K562 (cell line): ENCODE measurements at regions not wholly inside any gene's neighbourhood (a gene's known extent, or its start where the extent isn't known, plus 50 kb on each side); places are given as distances from the start of the nearest gene placed in this dataset.

Source experiments
- ATAC-seq: fragments of 200-7000 bp; cut with Tn5 transposase; 3 replicates; pipeline ENCODE4 v1.9.1; 2020; ENCODE audit warnings: moderate library complexity
- BruUV-seq: library from RNA; stranded (reverse); fragments of 400-500 nt; replicated peaks from 2 replicates; lab custom pipeline; 2021; lab: Mats Ljungman, UMichigan
- CTCF ChIA-PET: fragments of 300-600 bp; formaldehyde crosslinking; extraction: SDS; loops from one replicate; lab custom pipeline; 2021; ENCODE audit warnings: low intra/inter-chr PET ratio; lab: Yijun Ruan, JAX
- POLR2A ChIA-PET: fragments of 300-600, 350-650 bp; sonication (Branson Sonifier 250); formaldehyde crosslinking; extraction: SDS; loops from one replicate; lab custom pipeline; 2021; ENCODE audit warnings: antibody characterized with exemption, inconsistent platforms; lab: Yijun Ruan, JAX
- DNase-seq, 4 experiments: peaks; one replicate each; pipeline versions ENCODE4 v3.0.0 to v3.0.0-alpha.2; 2011 to 2018; ENCODE audit warnings: low spot score in 3 of 4, mixed read lengths in 3 of 4; ENCODE audit errors: extremely low read depth in 1 of 4
- FAIRE-seq: peaks from 2 replicates; lab custom pipeline; 2011; peaks lifted over from hg19 to GRCh38; lab: Jason Lieb, UNC
- H2AFZ ChIP-seq: 2 replicates; pipeline ENCODE4 v1.6.0; 2011; ENCODE audit warnings: low read depth, low read length, control low read depth, inconsistent platforms
- H3K27ac ChIP-seq: fragments of 200-600 bp; 3 replicates; pipeline ENCODE4 v1.8.0; 2011; ENCODE audit warnings: low read depth, mild to moderate bottlenecking, control low read depth, inconsistent platforms, low read length, moderate library complexity, mixed read lengths; ENCODE audit errors: extremely low read depth
- H3K27me3 ChIP-seq, 2 experiments: fragments of 300-600 bp in 1 of 2; 2 replicates in 1 of 2; 3 replicates in 1 of 2; pipeline versions ENCODE4 v1.6.0 to v1.8.0; 2011; ENCODE audit warnings: inconsistent platforms in 2 of 2, low read length in 2 of 2, mild to moderate bottlenecking in 1 of 2, mixed read lengths in 1 of 2, moderate library complexity in 1 of 2; ENCODE audit not compliant: control insufficient read depth in 2 of 2, insufficient read depth in 2 of 2
- H3K36me3 ChIP-seq: fragments of 300-600 bp; 3 replicates; pipeline ENCODE4 v1.8.0; 2011; ENCODE audit warnings: mild to moderate bottlenecking, low read length, inconsistent platforms; ENCODE audit not compliant: control insufficient read depth, insufficient read depth
- H3K4me1 ChIP-seq, 2 experiments: fragments of 200-600 bp in 1 of 2; replicated peaks in 1 of 2; 2 replicates in 1 of 2; 3 replicates in 1 of 2; pipeline versions ENCODE4 v1.5.1 to v1.8.0; 2011; ENCODE audit warnings: inconsistent platforms in 2 of 2, low read length in 2 of 2, mild to moderate bottlenecking in 1 of 2, mixed read lengths in 1 of 2, moderate library complexity in 1 of 2; ENCODE audit not compliant: control insufficient read depth in 2 of 2, insufficient read depth in 2 of 2
- H3K4me2 ChIP-seq: 2 replicates; pipeline ENCODE4 v1.6.1; 2011; ENCODE audit warnings: low read length, control low read depth, inconsistent platforms, mixed read lengths; ENCODE audit not compliant: insufficient read depth
- H3K4me3 ChIP-seq: fragments of 200-600 bp; sonication (generic), shearing (Covaris generic); 2 replicates; pipeline ENCODE4 v1.5.1; 2016; ENCODE audit warnings: control low read depth, inconsistent platforms
- H3K79me2 ChIP-seq: fragments of 200-600 bp; 3 replicates; pipeline ENCODE4 v1.8.0; 2011; ENCODE audit warnings: low read length, inconsistent platforms; ENCODE audit not compliant: control insufficient read depth, insufficient read depth
- H3K9ac ChIP-seq, 2 experiments: 2 replicates each; pipeline versions ENCODE4 v1.6.0 to v1.6.1; 2011; ENCODE audit warnings: low read depth in 2 of 2, low read length in 2 of 2, control low read depth in 1 of 2, inconsistent platforms in 1 of 2, mild to moderate bottlenecking in 1 of 2, mixed read lengths in 1 of 2; ENCODE audit not compliant: insufficient read depth in 1 of 2
- H3K9me1 ChIP-seq: one replicate; pipeline ENCODE4 v1.6.0; 2011; ENCODE audit warnings: inconsistent platforms, mild to moderate bottlenecking, low read length, moderate library complexity; ENCODE audit not compliant: control insufficient read depth, insufficient read depth
- H3K9me3 ChIP-seq: replicated peaks from 2 replicates; pipeline ENCODE4 v1.5.1; 2011; ENCODE audit warnings: low read depth, low read length, inconsistent platforms; ENCODE audit not compliant: control insufficient read depth, insufficient read depth
- H4K20me1 ChIP-seq: replicated peaks from 2 replicates; pipeline ENCODE4 v1.6.1; 2011; ENCODE audit warnings: low read length, inconsistent platforms, mixed read lengths; ENCODE audit not compliant: control insufficient read depth, insufficient read depth
- ASH1L ChIP-seq: fragments of 450-650 bp; IDR thresholded peaks from 2 replicates; pipeline ENCODE4 v1.6.1; 2018; ENCODE audit warnings: borderline replicate concordance, mild to moderate bottlenecking, low read depth; ENCODE audit not compliant: partially characterized antibody
- BHLHE40 ChIP-seq: IDR thresholded peaks from 2 replicates; pipeline ENCODE4 v1.6.1; 2011; ENCODE audit warnings: low read length, improper control_type of control experiment
- CHD2 ChIP-seq: IDR thresholded peaks from 2 replicates; pipeline ENCODE4 v1.6.1; 2011; ENCODE audit warnings: low read depth, low read length
- CTCFL ChIP-seq: IDR thresholded peaks from 2 replicates; pipeline ENCODE4 v1.6.1; 2011; ENCODE audit warnings: borderline replicate concordance, low read depth, mild to moderate bottlenecking, moderate library complexity, low read length; ENCODE audit not compliant: insufficient read depth, poor library complexity, severe bottlenecking
- ETS2 ChIP-seq: IDR thresholded peaks from 2 replicates; pipeline ENCODE4 v1.6.1; 2016; ENCODE audit warnings: borderline replicate concordance, missing genetic modification characterization, mild to moderate bottlenecking, moderate library complexity, missing compliant biosample characterization; ENCODE audit not compliant: poor library complexity, severe bottlenecking
- ILF3 ChIP-seq: fragments of 450-650 bp; IDR thresholded peaks from 2 replicates; pipeline ENCODE4 v1.6.1; 2018; ENCODE audit warnings: antibody characterized with exemption, mild to moderate bottlenecking, moderate library complexity, borderline replicate concordance
- NFE2 ChIP-seq: IDR thresholded peaks from 2 replicates; pipeline ENCODE4 v1.6.1; 2014; ENCODE audit warnings: antibody characterized with exemption, low read depth
- RBFOX2 ChIP-seq: fragments of 200-400 bp; formaldehyde crosslinking; IDR thresholded peaks from 2 replicates; pipeline ENCODE4 v1.6.1; 2017; ENCODE audit warnings: low read depth, mild to moderate bottlenecking, low read length, moderate library complexity
- SIN3A ChIP-seq, 2 experiments: fragments of 150-350 bp in 1 of 2; IDR thresholded peaks; 2 replicates each; pipeline ENCODE4 v1.6.1; 2011 to 2016; ENCODE audit warnings: borderline replicate concordance in 2 of 2, low read depth in 2 of 2, low read length in 2 of 2, mild to moderate bottlenecking in 2 of 2, moderate library complexity in 2 of 2; ENCODE audit not compliant: control insufficient read depth in 1 of 2
- SUPT5H ChIP-seq: fragments of 450-650 bp; IDR thresholded peaks from 2 replicates; pipeline ENCODE4 v1.6.1; 2016
- ZBTB1 ChIP-seq: sonication (generic); formaldehyde crosslinking; IDR thresholded peaks from 2 replicates; pipeline ENCODE4 v1.8.1; 2023; ENCODE audit warnings: missing genetic modification reagents, low read depth, mild to moderate bottlenecking, borderline replicate concordance
- ZNF174 ChIP-seq: fragments of 250-450 bp; sonication (Bioruptor Pico); IDR thresholded peaks from 2 replicates; pipeline ENCODE4 v1.4.0; 2020; ENCODE audit warnings: mild to moderate bottlenecking
- WGBS: fragments of 100-300 bp; shearing (Covaris generic); methylation state at CpG from one replicate; pipeline ENCODE4 v1.1.6; 2016; ENCODE audit warnings: low coverage, mixed read lengths; ENCODE audit not compliant: insufficient coverage; ENCODE audit errors: missing lambda C conversion rate; 5-methylcytosine and 5-hydroxymethylcytosine counted together
- in situ Hi-C: fragments of 300-500 bp; cut with MboI; formaldehyde crosslinking; loops from 4 replicates; pipeline ENCODE4 v1.15.0; 2018; ENCODE audit warnings: inconsistent platforms, mixed read lengths
- intact Hi-C: fragments of 100-400 bp; cut with micrococcal nuclease; formaldehyde crosslinking; loops from 2 replicates; pipeline ENCODE4 v1.14.2; 2022
- TF ChIP-seq, protein P1 (sequence below): sonication (generic); formaldehyde crosslinking; IDR thresholded peaks from 2 replicates; pipeline ENCODE4 v1.8.0; 2023; ENCODE audit warnings: mild to moderate bottlenecking, missing genetic modification reagents
- TF ChIP-seq, protein P2 (sequence below): fragments of 450-650 bp; IDR thresholded peaks from 2 replicates; pipeline ENCODE4 v1.7.1; 2018; ENCODE audit warnings: mild to moderate bottlenecking, low read depth; ENCODE audit not compliant: partially characterized antibody

DNA sequence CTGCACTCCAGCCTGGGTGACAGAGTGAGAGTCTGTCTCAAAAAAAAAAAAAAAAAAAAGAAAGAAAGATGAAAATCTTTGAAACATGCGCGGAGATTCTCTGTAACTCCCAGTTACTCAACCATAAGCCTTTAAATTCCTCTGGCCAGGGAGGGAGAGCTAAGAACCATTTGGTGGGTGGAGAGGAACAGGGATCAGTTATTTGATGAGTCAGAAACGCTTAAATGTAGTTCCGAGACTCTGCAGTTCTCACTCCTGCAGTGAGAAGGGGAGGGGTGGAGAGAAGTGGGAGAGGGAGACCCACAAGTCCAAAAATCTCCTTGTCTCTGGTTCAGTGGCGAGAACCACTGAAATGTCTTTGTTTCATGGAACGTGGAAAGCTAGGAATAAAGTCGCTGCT is 266.7 kb downstream of the SOX9 start:
- no peaks in the 10 kb centered on the region for H4K20me1 ChIP-seq
- H3K9ac ChIP-seq = no peak overlapping the region
- no peak overlapping the region for H3K4me2 ChIP-seq
- H3K4me1 ChIP-seq = no peaks in the 10 kb centered on the region
- no peaks in the 10 kb centered on the region for H3K36me3 ChIP-seq
- POLR2A ChIA-PET = interaction anchor here (0.6 kb wide), 1 partner anchor 50 kb away, joined by 3 read pairs; no protein-coding TSS in a partner anchor
- no TSS peak for BruUV-seq
- no peak for FAIRE-seq
- H3K27me3 ChIP-seq = no peaks in the 10 kb centered on the region; a peak in 1 of 5 replicates
- CTCF ChIA-PET = no interaction called here
- in situ Hi-C loops (no loop called here), intact Hi-C loops (no loop called here)
- no peaks in the 10 kb centered on the region for H3K9me3 ChIP-seq
- H3K27ac ChIP-seq = no peak overlapping the region
- H2AFZ ChIP-seq = no peak overlapping the region
- H3K9me1 ChIP-seq = no peaks in the 10 kb centered on the region
- no peak overlapping the region for H3K4me3 ChIP-seq
- DNase-seq = no peak
- WGBS = 0% methylated on average over 5 of the region's 7 CpGs
- no peaks in the 10 kb centered on the region for H3K79me2 ChIP-seq
- no peak for ATAC-seq
- TF ChIP-seq BHLHE40 = no peak
- TF ChIP-seq RBFOX2 = no peak
- no peak for TF ChIP-seq CTCFL
- TF ChIP-seq, protein P1, sequence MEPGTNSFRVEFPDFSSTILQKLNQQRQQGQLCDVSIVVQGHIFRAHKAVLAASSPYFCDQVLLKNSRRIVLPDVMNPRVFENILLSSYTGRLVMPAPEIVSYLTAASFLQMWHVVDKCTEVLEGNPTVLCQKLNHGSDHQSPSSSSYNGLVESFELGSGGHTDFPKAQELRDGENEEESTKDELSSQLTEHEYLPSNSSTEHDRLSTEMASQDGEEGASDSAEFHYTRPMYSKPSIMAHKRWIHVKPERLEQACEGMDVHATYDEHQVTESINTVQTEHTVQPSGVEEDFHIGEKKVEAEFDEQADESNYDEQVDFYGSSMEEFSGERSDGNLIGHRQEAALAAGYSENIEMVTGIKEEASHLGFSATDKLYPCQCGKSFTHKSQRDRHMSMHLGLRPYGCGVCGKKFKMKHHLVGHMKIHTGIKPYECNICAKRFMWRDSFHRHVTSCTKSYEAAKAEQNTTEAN = no peak
- TF ChIP-seq ETS2 = no peak
- TF ChIP-seq ZBTB1 = no peak
- TF ChIP-seq ILF3 = no peak
- TF ChIP-seq ASH1L = no peak
- TF ChIP-seq, protein P2, sequence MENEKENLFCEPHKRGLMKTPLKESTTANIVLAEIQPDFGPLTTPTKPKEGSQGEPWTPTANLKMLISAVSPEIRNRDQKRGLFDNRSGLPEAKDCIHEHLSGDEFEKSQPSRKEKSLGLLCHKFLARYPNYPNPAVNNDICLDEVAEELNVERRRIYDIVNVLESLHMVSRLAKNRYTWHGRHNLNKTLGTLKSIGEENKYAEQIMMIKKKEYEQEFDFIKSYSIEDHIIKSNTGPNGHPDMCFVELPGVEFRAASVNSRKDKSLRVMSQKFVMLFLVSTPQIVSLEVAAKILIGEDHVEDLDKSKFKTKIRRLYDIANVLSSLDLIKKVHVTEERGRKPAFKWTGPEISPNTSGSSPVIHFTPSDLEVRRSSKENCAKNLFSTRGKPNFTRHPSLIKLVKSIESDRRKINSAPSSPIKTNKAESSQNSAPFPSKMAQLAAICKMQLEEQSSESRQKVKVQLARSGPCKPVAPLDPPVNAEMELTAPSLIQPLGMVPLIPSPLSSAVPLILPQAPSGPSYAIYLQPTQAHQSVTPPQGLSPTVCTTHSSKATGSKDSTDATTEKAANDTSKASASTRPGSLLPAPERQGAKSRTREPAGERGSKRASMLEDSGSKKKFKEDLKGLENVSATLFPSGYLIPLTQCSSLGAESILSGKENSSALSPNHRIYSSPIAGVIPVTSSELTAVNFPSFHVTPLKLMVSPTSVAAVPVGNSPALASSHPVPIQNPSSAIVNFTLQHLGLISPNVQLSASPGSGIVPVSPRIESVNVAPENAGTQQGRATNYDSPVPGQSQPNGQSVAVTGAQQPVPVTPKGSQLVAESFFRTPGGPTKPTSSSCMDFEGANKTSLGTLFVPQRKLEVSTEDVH = no peak
- no peak for TF ChIP-seq CHD2
- no peak for TF ChIP-seq SUPT5H
- TF ChIP-seq ZNF174 (CRISPR knock-in tag) = no peak
- TF ChIP-seq SIN3A (IDR thresholded peaks at IDR 0.05; ENCODE audit: borderline replicate concordance in 2 of 2, control insufficient read depth in 1 of 2, low read depth in 2 of 2, low read length in 2 of 2) = no peak
- no peak for TF ChIP-seq NFE2
